ENCODE measurements at regions not wholly inside any gene's neighbourhood (a gene's known extent, or its start where the extent isn't known, plus 50 kb on each side); places are given as distances from the start of the nearest gene placed in this dataset.

DNA sequence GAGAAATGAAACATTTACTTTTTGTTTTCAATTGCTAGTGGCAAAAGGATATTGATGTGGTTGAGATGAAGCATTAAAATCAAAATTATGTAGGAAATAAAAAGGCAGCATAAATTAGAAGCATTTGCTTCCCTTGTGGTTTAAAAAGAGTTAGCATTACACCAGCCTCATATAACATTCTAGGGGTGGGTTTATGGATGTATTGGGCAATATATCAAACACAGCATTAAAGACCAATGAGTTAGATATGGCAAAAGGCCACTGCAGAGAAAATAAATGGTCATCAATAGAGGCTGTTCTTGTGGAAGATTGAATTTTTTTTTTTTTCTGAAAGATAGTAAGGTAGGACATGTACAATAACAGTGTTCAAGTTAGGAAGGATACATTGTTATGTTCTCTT is 473.0 kb downstream of the TLR4 start:
- H3K27me3 ChIP-seq (replicated peaks; ENCODE audit: control insufficient read depth, insufficient read depth, low read length) = no peaks in the 10 kb centered on the region
- DNase-seq (ENCODE audit: extremely low read depth, insufficient read length) = no peak
- TF ChIP-seq, protein P1, sequence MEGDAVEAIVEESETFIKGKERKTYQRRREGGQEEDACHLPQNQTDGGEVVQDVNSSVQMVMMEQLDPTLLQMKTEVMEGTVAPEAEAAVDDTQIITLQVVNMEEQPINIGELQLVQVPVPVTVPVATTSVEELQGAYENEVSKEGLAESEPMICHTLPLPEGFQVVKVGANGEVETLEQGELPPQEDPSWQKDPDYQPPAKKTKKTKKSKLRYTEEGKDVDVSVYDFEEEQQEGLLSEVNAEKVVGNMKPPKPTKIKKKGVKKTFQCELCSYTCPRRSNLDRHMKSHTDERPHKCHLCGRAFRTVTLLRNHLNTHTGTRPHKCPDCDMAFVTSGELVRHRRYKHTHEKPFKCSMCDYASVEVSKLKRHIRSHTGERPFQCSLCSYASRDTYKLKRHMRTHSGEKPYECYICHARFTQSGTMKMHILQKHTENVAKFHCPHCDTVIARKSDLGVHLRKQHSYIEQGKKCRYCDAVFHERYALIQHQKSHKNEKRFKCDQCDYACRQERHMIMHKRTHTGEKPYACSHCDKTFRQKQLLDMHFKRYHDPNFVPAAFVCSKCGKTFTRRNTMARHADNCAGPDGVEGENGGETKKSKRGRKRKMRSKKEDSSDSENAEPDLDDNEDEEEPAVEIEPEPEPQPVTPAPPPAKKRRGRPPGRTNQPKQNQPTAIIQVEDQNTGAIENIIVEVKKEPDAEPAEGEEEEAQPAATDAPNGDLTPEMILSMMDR (IDR thresholded peaks at IDR 0.05; ENCODE audit: insufficient read depth, low read length, poor library complexity, severe bottlenecking) = no peak
- H3K4me3 ChIP-seq (replicated peaks; ENCODE audit: low read depth, low read length) = no peak overlapping the region
- H3K36me3 ChIP-seq (ENCODE audit: control insufficient read depth, insufficient read depth, low read length) = no peaks in the 10 kb centered on the region

DNA sequence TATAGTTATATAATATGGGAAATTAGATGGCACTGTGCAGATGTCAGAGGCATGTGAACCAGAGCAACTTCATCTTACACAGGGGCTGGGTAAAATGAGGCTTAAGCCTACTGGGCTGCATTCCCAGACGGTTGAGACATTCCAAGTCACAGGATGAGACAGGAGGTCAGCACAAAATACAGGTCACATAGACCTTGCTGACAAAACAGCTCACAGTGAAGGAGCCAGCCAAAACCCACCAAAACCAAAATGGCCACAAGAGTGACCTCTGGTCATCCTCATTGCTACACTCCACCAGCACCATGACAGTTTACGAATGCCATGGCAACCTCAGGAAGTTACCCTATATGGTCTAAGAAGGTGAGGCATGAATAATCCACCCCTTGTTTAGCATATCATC is 479.4 kb downstream of the TLR4 start:
- no peak for DNase-seq (ENCODE audit: extremely low read depth, insufficient read length)
- Histone ChIP-seq H3K27me3 (replicated peaks; ENCODE audit: control insufficient read depth, insufficient read depth, low read length) (no peaks in the 10 kb centered on the region), H3K36me3 (ENCODE audit: control insufficient read depth, insufficient read depth, low read length) (no peaks in the 10 kb centered on the region), H3K4me3 (replicated peaks; ENCODE audit: low read depth, low read length) (no peak overlapping the region)
- TF ChIP-seq, protein P1 (IDR thresholded peaks at IDR 0.05; ENCODE audit: insufficient read depth, low read length, poor library complexity, severe bottlenecking) = no peak

DNA sequence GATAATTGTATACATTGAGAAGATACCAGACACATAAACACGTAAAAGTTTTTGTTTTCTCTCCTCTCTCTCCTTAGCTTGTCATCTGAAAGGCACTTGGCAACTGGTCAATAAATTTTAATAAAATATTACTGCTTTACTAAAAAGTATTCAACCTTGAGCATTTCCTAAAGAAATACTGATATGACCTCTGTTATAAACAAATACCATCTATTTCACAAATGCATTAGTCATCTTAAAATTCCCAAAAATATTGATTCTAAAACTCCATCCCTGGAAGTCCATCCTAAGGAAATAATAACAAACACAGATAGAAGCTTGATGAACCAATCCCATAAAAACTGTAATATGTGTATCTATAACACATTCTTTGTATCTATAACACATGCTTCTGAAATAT is 483.2 kb downstream of the TLR4 start:
- Histone ChIP-seq H3K36me3 (ENCODE audit: control insufficient read depth, insufficient read depth, low read length) (no peaks in the 10 kb centered on the region), H3K27me3 (replicated peaks; ENCODE audit: control insufficient read depth, insufficient read depth, low read length) (no peaks in the 10 kb centered on the region), H3K4me3 (replicated peaks; ENCODE audit: low read depth, low read length) (no peak overlapping the region)
- TF ChIP-seq, protein P1 (IDR thresholded peaks at IDR 0.05; ENCODE audit: insufficient read depth, low read length, poor library complexity, severe bottlenecking) = no peak
- DNase-seq (ENCODE audit: extremely low read depth, insufficient read length) = no peak

DNA sequence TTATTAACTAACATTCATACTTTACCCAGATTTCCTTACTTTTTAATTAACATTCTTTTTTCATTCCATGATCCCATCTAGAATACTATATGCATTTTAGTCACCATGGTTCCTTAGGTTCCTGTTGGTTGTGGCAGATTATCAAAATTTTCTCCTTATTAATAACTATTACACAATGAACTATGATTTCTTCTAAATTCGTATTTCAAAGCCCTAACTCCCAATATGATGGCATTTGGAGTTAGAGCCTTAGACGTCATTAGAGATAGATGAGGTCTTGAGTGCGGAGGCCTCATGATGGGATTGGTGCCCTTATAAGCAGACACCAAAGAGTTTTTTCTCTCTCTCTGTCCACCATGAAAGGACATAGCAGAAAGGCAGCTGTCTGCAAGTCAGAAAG is 485.4 kb downstream of the TLR4 start:
- Histone ChIP-seq H3K36me3 (ENCODE audit: control insufficient read depth, insufficient read depth, low read length) (no peaks in the 10 kb centered on the region), H3K4me3 (replicated peaks; ENCODE audit: low read depth, low read length) (no peak overlapping the region), H3K27me3 (replicated peaks; ENCODE audit: control insufficient read depth, insufficient read depth, low read length) (no peaks in the 10 kb centered on the region)
- TF ChIP-seq, protein P1 (IDR thresholded peaks at IDR 0.05; ENCODE audit: insufficient read depth, low read length, poor library complexity, severe bottlenecking) = no peak
- DNase-seq (ENCODE audit: extremely low read depth, insufficient read length) = no peak

- no peak overlapping the region for H3K4me3 ChIP-seq (replicated peaks; ENCODE audit: low read depth, low read length)
- DNase-seq (ENCODE audit: extremely low read depth, insufficient read length) = no peak
- no peaks in the 10 kb centered on the region for H3K27me3 ChIP-seq (replicated peaks; ENCODE audit: control insufficient read depth, insufficient read depth, low read length)
- TF ChIP-seq, protein P1 (IDR thresholded peaks at IDR 0.05; ENCODE audit: insufficient read depth, low read length, poor library complexity, severe bottlenecking) = no peak
- no peaks in the 10 kb centered on the region for H3K36me3 ChIP-seq (ENCODE audit: control insufficient read depth, insufficient read depth, low read length)
These were observed 488.6 kb downstream of the TLR4 start for GRCh38 chr9:118192807-118193206.

DNA sequence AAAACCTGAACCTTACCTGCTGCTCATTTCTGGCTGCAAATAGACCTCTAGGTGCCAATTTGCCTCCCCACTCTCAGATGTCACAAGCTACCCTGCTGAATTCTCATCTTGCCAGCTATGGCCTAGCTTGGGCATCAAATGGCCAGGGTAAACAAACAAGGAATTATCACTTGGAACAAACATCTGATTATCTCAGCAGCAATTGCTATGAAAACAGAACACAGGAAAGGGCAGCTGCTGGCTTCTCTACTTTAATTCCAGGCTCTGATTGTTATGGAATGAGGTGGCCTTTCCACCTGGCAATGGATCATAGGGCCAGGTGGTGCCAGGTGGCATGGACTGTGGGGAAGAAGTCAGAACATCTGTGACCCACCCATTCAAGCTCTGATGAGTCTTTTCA is 505.1 kb downstream of the TLR4 start:
- TF ChIP-seq, protein P1 (IDR thresholded peaks at IDR 0.05; ENCODE audit: insufficient read depth, low read length, poor library complexity, severe bottlenecking) = no peak
- no peaks in the 10 kb centered on the region for H3K27me3 ChIP-seq (replicated peaks; ENCODE audit: control insufficient read depth, insufficient read depth, low read length)
- no peak overlapping the region for H3K4me3 ChIP-seq (replicated peaks; ENCODE audit: low read depth, low read length)
- H3K36me3 ChIP-seq (ENCODE audit: control insufficient read depth, insufficient read depth, low read length) = no peaks in the 10 kb centered on the region
- no peak for DNase-seq (ENCODE audit: extremely low read depth, insufficient read length)
